Mucosa of descending colon (tissue), 3 donors: ENCODE measurements at regions not wholly inside any gene's neighbourhood (a gene's known extent, or its start where the extent isn't known, plus 50 kb on each side); places are given as distances from the start of the nearest gene placed in this dataset.
"Not testable (repeated sequence)": the region's sequence is repeated elsewhere in the genome, so short reads cannot be mapped to it uniquely, and the experiment has no call there.

ENCODE experiments used
- ATAC-seq: fragments of 200-7000 bp; cut with Tn5 transposase; one replicate; pipeline ENCODE4 v1.9.1; 2020; ENCODE audit warnings: mild to moderate bottlenecking, moderate library complexity
- DNase-seq, 3 donors: peaks; one replicate each; pipeline ENCODE4 v3.0.0-alpha.2; 2020
- H3K36me3 ChIP-seq: fragments of 200-600 bp; one replicate; pipeline ENCODE4 v1.8.0; 2021; ENCODE audit warnings: low read depth, mild to moderate bottlenecking
- H3K4me1 ChIP-seq: fragments of 200-600 bp; one replicate; pipeline ENCODE4 v1.8.0; 2021; ENCODE audit warnings: low read depth, mild to moderate bottlenecking
- H3K4me3 ChIP-seq: fragments of 200-600 bp; one replicate; pipeline ENCODE4 v1.8.0; 2021; ENCODE audit warnings: mild to moderate bottlenecking
- H3K9me3 ChIP-seq: fragments of 200-600 bp; one replicate; pipeline ENCODE4 v1.8.0; 2021; ENCODE audit warnings: mild to moderate bottlenecking
- intact Hi-C, 2 donors: fragments of 100-400 bp; cut with DNase I in 1 of 2; cut with micrococcal nuclease in 1 of 2; formaldehyde crosslinking; loops; one replicate each; pipeline versions ENCODE4 v1.11.0 to v1.11.1; 2022; cut with DNase I, micrococcal nuclease
- TF ChIP-seq, protein P1 (sequence below): fragments of 200-600 bp; IDR thresholded peaks from one replicate; pipeline ENCODE4 v1.8.0; 2022; ENCODE audit warnings: antibody characterized with exemption, mild to moderate bottlenecking
- donor health status: DM: no; HTN: no; CAD: no; lungs with moderate emphysema.
- donor health status: DM: no; HTN: no; CAD: no.
- donor health status: DM: no; HTN: yes; CAD: no.

GRCh38 chr17:52930145-52930544 lies 771.6 kb upstream of the CA10 start:
- intact Hi-C loops = no loop called here
- ATAC-seq = no peak
- H3K4me3 ChIP-seq = no peak overlapping the region
- TF ChIP-seq, protein P1, sequence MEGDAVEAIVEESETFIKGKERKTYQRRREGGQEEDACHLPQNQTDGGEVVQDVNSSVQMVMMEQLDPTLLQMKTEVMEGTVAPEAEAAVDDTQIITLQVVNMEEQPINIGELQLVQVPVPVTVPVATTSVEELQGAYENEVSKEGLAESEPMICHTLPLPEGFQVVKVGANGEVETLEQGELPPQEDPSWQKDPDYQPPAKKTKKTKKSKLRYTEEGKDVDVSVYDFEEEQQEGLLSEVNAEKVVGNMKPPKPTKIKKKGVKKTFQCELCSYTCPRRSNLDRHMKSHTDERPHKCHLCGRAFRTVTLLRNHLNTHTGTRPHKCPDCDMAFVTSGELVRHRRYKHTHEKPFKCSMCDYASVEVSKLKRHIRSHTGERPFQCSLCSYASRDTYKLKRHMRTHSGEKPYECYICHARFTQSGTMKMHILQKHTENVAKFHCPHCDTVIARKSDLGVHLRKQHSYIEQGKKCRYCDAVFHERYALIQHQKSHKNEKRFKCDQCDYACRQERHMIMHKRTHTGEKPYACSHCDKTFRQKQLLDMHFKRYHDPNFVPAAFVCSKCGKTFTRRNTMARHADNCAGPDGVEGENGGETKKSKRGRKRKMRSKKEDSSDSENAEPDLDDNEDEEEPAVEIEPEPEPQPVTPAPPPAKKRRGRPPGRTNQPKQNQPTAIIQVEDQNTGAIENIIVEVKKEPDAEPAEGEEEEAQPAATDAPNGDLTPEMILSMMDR = no peak
- H3K9me3 ChIP-seq = no peaks in the 10 kb centered on the region
- DNase-seq = no peak
- no peaks in the 10 kb centered on the region for H3K4me1 ChIP-seq
- H3K36me3 ChIP-seq = no peaks in the 10 kb centered on the region

GRCh38 chr17:52923658-52924057 lies 765.1 kb upstream of the CA10 start:
- DNase-seq (no peak), ATAC-seq (no peak)
- intact Hi-C loops = no loop called here
- Histone ChIP-seq H3K4me1 (no peaks in the 10 kb centered on the region), H3K36me3 (no peaks in the 10 kb centered on the region), H3K9me3 (no peaks in the 10 kb centered on the region), H3K4me3 (no peak overlapping the region)
- TF ChIP-seq, protein P1 = no peak

DNA sequence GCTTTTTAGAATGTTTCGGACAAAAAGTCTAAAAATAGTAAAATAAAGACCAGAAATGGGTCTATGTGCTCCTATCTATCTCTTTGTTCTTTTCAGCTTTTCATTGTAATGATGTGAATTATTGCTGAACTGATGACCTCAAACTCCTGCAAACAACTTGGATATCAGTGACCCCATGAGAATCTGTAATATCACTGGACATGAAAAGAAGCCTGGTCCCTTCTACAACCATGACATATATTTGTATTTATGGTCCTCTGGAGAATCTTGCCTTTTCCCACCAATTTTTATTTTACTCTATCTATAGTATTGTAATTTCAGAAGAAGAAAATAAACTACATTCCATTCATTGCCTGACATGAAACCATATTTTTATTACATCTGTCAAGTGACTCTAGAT lies 740.7 kb upstream of the CA10 start:
- no peaks in the 10 kb centered on the region for H3K4me1 ChIP-seq
- intact Hi-C loops = no loop called here
- H3K36me3 ChIP-seq = no peaks in the 10 kb centered on the region
- TF ChIP-seq, protein P1 = no peak
- ATAC-seq (no peak), DNase-seq (no peak)
- H3K9me3 ChIP-seq = no peaks in the 10 kb centered on the region
- H3K4me3 ChIP-seq = no peak overlapping the region

DNA sequence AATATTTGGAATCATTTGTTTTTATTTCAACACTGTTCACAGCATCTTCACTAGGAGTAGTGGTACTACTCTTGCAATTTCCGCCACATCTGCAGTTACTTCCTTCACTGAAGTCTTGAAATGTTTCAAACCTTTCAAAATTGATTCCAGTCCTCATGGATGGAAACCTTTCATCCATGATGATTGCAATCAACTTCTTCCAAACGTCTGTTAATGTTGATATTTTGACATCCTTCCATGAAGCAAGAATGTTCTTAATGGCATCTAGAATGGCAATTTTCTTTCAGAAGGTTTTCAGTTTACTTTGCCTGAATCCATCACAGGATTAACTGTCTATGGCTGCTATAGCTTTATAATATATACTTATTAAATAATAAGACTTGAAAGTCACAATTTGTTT lies 736.8 kb upstream of the CA10 start:
- no peak for DNase-seq
- intact Hi-C loops = no loop called here
- TF ChIP-seq, protein P1 = no peak
- no peaks in the 10 kb centered on the region for H3K36me3 ChIP-seq
- H3K4me3 ChIP-seq = no peak overlapping the region
- no peak for ATAC-seq
- no peaks in the 10 kb centered on the region for H3K9me3 ChIP-seq
- H3K4me1 ChIP-seq = no peaks in the 10 kb centered on the region

GRCh38 chr17:52892334-52892733 lies 733.8 kb upstream of the CA10 start:
- TF ChIP-seq, protein P1 = no peak
- Histone ChIP-seq H3K9me3 (no peaks in the 10 kb centered on the region), H3K4me3 (no peak overlapping the region), H3K36me3 (no peaks in the 10 kb centered on the region), H3K4me1 (no peaks in the 10 kb centered on the region)
- intact Hi-C loops = no loop called here
- ATAC-seq (no peak), DNase-seq (no peak)

- H3K4me1 ChIP-seq = no peaks in the 10 kb centered on the region
- H3K4me3 ChIP-seq = no peak overlapping the region
- intact Hi-C loops = no loop called here
- DNase-seq (no peak), ATAC-seq (no peak)
- TF ChIP-seq, protein P1 = no peak
- no peaks in the 10 kb centered on the region for H3K36me3 ChIP-seq
- no peaks in the 10 kb centered on the region for H3K9me3 ChIP-seq
Observed at GRCh38 chr17:52885882-52886281, 727.4 kb upstream of the CA10 start.

DNA sequence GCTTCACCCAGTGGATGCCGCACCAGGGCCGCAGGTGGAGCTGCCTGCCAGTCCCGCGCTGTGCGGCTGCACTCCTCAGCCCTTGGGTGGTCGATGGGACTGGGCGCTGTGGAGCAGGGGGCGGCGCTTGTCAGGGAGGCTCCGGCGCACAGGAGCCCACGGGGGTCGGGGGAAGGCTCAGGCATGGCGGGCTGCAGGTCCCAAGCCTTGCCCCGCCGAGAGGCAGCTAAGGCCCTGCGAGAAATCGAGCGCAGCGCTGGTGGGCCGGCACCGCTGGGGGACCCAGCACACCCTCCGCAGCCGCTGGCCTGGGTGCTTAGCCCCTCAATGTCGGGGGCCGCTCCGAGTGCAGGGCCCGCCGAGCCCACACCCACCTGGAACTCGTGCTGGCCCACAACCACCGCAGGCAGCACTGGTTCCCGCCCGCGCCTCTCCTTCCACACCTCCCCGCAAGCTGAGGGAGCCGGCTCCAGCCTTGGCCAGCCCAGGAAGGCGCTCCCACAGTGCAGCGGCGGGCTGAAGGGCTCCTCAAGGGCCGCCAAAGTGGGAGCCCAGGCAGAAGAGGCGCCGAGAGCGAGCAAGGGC lies 725.5 kb upstream of the CA10 start:
- peak in 1 of 3 donors; percentile 39 for DNase-seq
- H3K36me3 ChIP-seq, H3K4me1 ChIP-seq, H3K4me3 ChIP-seq, ATAC-seq, intact Hi-C loops, H3K9me3 ChIP-seq: not testable (repeated sequence)

DNA sequence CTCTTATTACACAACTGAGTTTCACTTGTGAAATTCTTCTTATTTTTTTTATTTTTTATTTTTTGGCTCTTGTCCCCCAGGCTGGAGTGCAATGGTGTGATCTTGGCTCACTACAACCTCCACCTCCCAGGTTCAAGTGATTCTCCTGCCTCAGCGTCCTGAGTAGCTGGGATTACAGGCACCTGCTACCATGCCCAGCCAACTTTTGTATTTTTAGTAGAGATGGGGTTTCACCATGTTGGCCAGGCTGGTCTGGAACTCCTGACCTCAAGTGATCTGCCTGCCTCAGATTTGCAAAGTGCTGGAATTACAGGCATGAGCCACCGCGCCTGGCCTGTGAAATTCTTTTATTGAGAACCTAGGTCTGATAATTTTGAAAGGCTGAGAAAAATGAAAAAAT lies 688.3 kb upstream of the CA10 start:
- intact Hi-C loops, ATAC-seq, H3K9me3 ChIP-seq, H3K4me1 ChIP-seq, H3K4me3 ChIP-seq, H3K36me3 ChIP-seq, DNase-seq: not testable (repeated sequence)
